ENCODE measurements at regions not wholly inside any gene's neighbourhood (a gene's known extent, or its start where the extent isn't known, plus 50 kb on each side); places are given as distances from the start of the nearest gene placed in this dataset.

GRCh38 chr3:94307588-94307987 lies 244.7 kb downstream of the NSUN3 start:
- TF ChIP-seq, protein P1, sequence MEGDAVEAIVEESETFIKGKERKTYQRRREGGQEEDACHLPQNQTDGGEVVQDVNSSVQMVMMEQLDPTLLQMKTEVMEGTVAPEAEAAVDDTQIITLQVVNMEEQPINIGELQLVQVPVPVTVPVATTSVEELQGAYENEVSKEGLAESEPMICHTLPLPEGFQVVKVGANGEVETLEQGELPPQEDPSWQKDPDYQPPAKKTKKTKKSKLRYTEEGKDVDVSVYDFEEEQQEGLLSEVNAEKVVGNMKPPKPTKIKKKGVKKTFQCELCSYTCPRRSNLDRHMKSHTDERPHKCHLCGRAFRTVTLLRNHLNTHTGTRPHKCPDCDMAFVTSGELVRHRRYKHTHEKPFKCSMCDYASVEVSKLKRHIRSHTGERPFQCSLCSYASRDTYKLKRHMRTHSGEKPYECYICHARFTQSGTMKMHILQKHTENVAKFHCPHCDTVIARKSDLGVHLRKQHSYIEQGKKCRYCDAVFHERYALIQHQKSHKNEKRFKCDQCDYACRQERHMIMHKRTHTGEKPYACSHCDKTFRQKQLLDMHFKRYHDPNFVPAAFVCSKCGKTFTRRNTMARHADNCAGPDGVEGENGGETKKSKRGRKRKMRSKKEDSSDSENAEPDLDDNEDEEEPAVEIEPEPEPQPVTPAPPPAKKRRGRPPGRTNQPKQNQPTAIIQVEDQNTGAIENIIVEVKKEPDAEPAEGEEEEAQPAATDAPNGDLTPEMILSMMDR (IDR thresholded peaks at IDR 0.05; ENCODE audit: borderline replicate concordance, extremely low read depth, low read length, poor library complexity, severe bottlenecking): no peak
- no peak for TF ChIP-seq EZH2 (IDR thresholded peaks at IDR 0.05; ENCODE audit: borderline replicate concordance, low read depth, low read length, severe bottlenecking)

All from DND-41 (cell line).